ENCODE measurements at regions not wholly inside any gene's neighbourhood (a gene's known extent, or its start where the extent isn't known, plus 50 kb on each side); places are given as distances from the start of the nearest gene placed in this dataset.

GRCh38 chr5:142421621-142422397, 97.0 kb upstream of the SPRY4 start:
- DNase-seq (no peak), ATAC-seq (no peak)
- peaks cover 37% of the 10 kb centered on the region for H3K4me1 Mint-ChIP-seq
- CTCF ChIA-PET = interaction anchor here (1.0 to 1.3 kb wide), 2 partner anchors 13 to 295 kb away, joined by 4 to 5 read pairs; no protein-coding TSS in a partner anchor
- no peaks in the 10 kb centered on the region for H3K27me3 Mint-ChIP-seq
- POLR2A ChIA-PET = interaction anchor here (0.7 kb wide), 1 partner anchor 461 kb away, joined by 5 read pairs; no protein-coding TSS in a partner anchor
- no peak overlapping the region for H3K4me3 Mint-ChIP-seq
- H3K36me3 Mint-ChIP-seq (ENCODE audit: low read depth) = no peaks in the 10 kb centered on the region
- H3K9me3 Mint-ChIP-seq (ENCODE audit: low read depth) = no peaks in the 10 kb centered on the region
- intact Hi-C loops (cut with DNase I, micrococcal nuclease) = no loop called here
- H3K27ac Mint-ChIP-seq = no peak overlapping the region

DNA sequence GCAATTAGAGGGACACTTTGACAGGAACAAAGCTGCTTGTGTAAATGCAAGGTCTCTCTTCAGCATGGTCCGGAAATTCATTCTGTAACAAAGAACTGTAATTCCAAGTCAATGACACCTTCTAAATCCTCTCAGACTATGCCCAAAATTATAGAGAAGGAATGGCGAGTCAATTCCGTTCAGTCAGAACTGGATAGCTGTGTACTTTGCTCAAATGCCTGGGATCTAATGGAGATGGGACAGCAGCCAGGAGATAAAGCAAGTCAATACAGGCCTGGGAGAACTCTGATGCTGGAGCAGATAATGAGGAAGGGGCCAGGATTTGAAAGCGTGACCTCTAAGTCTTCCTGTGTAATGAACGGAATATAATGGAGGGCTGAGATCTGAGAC, 96.4 kb upstream of the SPRY4 start:
- Mint-ChIP-seq H3K4me1 (peaks cover 31% of the 10 kb centered on the region), H3K27ac (no peak overlapping the region), H3K9me3 (ENCODE audit: low read depth) (no peaks in the 10 kb centered on the region), H3K4me3 (no peak overlapping the region), H3K27me3 (no peaks in the 10 kb centered on the region), H3K36me3 (ENCODE audit: low read depth) (no peaks in the 10 kb centered on the region)
- ChIA-PET POLR2A (interaction anchor here (0.8 kb wide), 1 partner anchor 12 kb away, joined by 3 read pairs; no protein-coding TSS in a partner anchor), CTCF (interaction anchor here (2.8 kb wide), 1 partner anchor 20 kb away, joined by 13 read pairs; no protein-coding TSS in a partner anchor)
- DNase-seq (no peak), ATAC-seq (no peak)
- intact Hi-C loops (cut with DNase I, micrococcal nuclease) = no loop called here

DNA sequence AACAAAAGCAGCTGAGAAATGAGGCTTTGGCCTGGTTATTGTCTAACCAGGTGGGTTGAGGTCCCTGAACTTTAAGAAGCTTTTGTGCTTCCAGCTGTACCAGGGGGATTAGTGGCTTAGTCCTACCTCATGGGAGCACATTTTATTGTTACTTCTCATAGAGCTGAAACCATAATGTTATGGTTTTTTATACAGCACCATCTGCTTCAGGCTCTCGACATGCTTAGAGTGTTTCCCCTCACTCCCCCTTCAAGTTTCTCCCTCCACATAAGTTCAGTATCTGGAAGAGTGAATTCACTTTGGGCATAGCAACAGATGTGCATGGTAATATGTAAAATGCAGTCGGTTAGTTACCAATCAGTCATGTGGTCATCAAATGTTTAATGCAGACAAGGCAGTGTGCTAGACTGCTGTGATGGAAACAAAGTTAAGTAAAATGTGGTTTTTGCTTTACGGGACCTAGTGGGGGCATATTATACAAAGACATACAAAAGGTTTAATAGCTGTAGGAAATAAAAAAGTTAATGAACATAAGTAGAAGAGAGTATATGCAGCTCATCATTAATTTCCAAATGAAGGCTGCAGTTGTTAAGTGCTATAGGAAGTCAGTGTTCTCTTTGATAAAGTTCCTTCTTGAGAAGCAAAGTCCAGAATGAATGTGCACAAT, 95.9 kb upstream of the SPRY4 start:
- Mint-ChIP-seq H3K4me3 (no peak overlapping the region), H3K36me3 (ENCODE audit: low read depth) (no peaks in the 10 kb centered on the region), H3K27me3 (no peaks in the 10 kb centered on the region), H3K27ac (no peak overlapping the region), H3K9me3 (ENCODE audit: low read depth) (no peaks in the 10 kb centered on the region), H3K4me1 (peaks cover 26% of the 10 kb centered on the region)
- DNase-seq = no peak
- no peak for ATAC-seq
- POLR2A ChIA-PET = interaction anchor here (0.7 to 0.8 kb wide), 2 partner anchors 12 to 273 kb away, joined by 3 to 4 read pairs; no protein-coding TSS in a partner anchor
- CTCF ChIA-PET = interaction anchor here (1.3 to 2.8 kb wide), 2 partner anchors 19 to 86 kb away, joined by 3 to 13 read pairs; no protein-coding TSS in a partner anchor
- intact Hi-C loops (cut with DNase I, micrococcal nuclease) = no loop called here

- Mint-ChIP-seq H3K4me3 (no peak overlapping the region), H3K36me3 (ENCODE audit: low read depth) (no peaks in the 10 kb centered on the region), H3K4me1 (no peaks in the 10 kb centered on the region), H3K9me3 (ENCODE audit: low read depth) (no peaks in the 10 kb centered on the region), H3K27ac (no peak overlapping the region), H3K27me3 (no peaks in the 10 kb centered on the region)
- intact Hi-C loops (cut with DNase I, micrococcal nuclease) = no loop called here
- ChIA-PET POLR2A (no interaction called here), CTCF (no interaction called here)
- DNase-seq = no peak
- ATAC-seq = no peak
These were observed 87.8 kb upstream of the SPRY4 start for GRCh38 chr5:142412581-142412980.

- ChIA-PET CTCF (no interaction called here), POLR2A (no interaction called here)
- Mint-ChIP-seq H3K4me1 (no peaks in the 10 kb centered on the region), H3K36me3 (ENCODE audit: low read depth) (no peaks in the 10 kb centered on the region), H3K27me3 (no peaks in the 10 kb centered on the region), H3K9me3 (ENCODE audit: low read depth) (no peaks in the 10 kb centered on the region), H3K4me3 (no peak overlapping the region), H3K27ac (no peak overlapping the region)
- no peak for ATAC-seq
- no peak for DNase-seq
- intact Hi-C loops (cut with DNase I, micrococcal nuclease) = no loop called here
These were observed 87.0 kb upstream of the SPRY4 start for GRCh38 chr5:142411656-142412425.

- no peak overlapping the region for H3K4me3 Mint-ChIP-seq
- ChIA-PET POLR2A (no interaction called here), CTCF (no interaction called here)
- no peak for DNase-seq
- H3K27ac Mint-ChIP-seq = no peak overlapping the region
- no peak for ATAC-seq
- H3K4me1 Mint-ChIP-seq = no peaks in the 10 kb centered on the region
- H3K36me3 Mint-ChIP-seq (ENCODE audit: low read depth) = no peaks in the 10 kb centered on the region
- no peaks in the 10 kb centered on the region for H3K9me3 Mint-ChIP-seq (ENCODE audit: low read depth)
- H3K27me3 Mint-ChIP-seq = no peaks in the 10 kb centered on the region
- intact Hi-C loops (cut with DNase I, micrococcal nuclease) = no loop called here
These were observed 86.3 kb upstream of the SPRY4 start for GRCh38 chr5:142411103-142411502.

- ChIA-PET CTCF (interaction anchor here (0.7 to 0.8 kb wide), 2 partner anchors 14 to 57 kb away, joined by 3 to 4 read pairs; no protein-coding TSS in a partner anchor), POLR2A (no interaction called here)
- no peak for ATAC-seq
- no peak for DNase-seq
- H3K9me3 Mint-ChIP-seq (ENCODE audit: low read depth) = no peaks in the 10 kb centered on the region
- H3K27me3 Mint-ChIP-seq = no peaks in the 10 kb centered on the region
- intact Hi-C loops (cut with DNase I, micrococcal nuclease) = no loop called here
- H3K36me3 Mint-ChIP-seq (ENCODE audit: low read depth) = no peaks in the 10 kb centered on the region
- no peaks in the 10 kb centered on the region for H3K4me1 Mint-ChIP-seq
- H3K4me3 Mint-ChIP-seq = no peak overlapping the region
- H3K27ac Mint-ChIP-seq = no peak overlapping the region
These were observed 84.2 kb upstream of the SPRY4 start for GRCh38 chr5:142408981-142409481.

- H3K4me3 Mint-ChIP-seq = no peak overlapping the region
- no peaks in the 10 kb centered on the region for H3K36me3 Mint-ChIP-seq (ENCODE audit: low read depth)
- intact Hi-C loops (cut with DNase I, micrococcal nuclease) = no loop called here
- no peak for DNase-seq
- ATAC-seq = no peak
- ChIA-PET POLR2A (no interaction called here), CTCF (interaction anchor here (0.7 to 0.8 kb wide), 2 partner anchors 14 to 56 kb away, joined by 3 to 4 read pairs; no protein-coding TSS in a partner anchor)
- no peaks in the 10 kb centered on the region for H3K27me3 Mint-ChIP-seq
- H3K27ac Mint-ChIP-seq = no peak overlapping the region
- H3K4me1 Mint-ChIP-seq = no peaks in the 10 kb centered on the region
- H3K9me3 Mint-ChIP-seq (ENCODE audit: low read depth) = no peaks in the 10 kb centered on the region
These were observed 83.7 kb upstream of the SPRY4 start for GRCh38 chr5:142408536-142408935.

DNA sequence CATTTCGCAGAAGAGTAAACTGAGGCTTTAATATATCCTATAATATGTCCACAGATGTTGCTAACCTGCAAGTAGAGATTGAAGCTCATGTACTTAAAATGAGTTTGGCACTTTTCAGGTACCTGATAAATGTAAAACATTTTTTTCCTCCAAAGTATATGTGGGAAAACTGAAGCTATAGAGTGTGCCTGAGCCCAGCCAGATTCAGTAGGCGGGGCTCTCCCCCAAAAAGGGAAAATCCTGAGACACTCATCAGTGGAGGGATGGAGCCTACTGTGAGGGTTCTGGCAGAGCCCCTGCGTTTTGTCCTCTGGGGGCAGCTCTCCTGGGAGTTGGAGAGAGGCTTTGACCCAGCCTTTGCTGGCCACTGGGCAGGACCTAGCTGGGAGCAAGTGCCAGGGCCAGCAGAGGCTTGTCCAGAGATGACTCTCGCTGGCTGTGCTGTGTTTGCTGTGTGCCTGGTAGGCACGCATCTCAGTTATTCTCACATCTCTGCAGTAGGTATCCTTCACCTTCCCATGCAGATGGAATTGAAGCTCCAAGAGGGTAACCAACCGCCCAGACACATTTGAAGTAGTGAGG, 81.1 kb upstream of the SPRY4 start:
- CTCF ChIA-PET = no interaction called here
- DNase-seq = no peak
- ATAC-seq = no peak
- intact Hi-C loops (cut with DNase I, micrococcal nuclease) = no loop called here
- H3K36me3 Mint-ChIP-seq (ENCODE audit: low read depth) = no peaks in the 10 kb centered on the region
- H3K27me3 Mint-ChIP-seq = no peaks in the 10 kb centered on the region
- no peaks in the 10 kb centered on the region for H3K9me3 Mint-ChIP-seq (ENCODE audit: low read depth)
- no peak overlapping the region for H3K27ac Mint-ChIP-seq
- H3K4me3 Mint-ChIP-seq = no peak overlapping the region
- no peaks in the 10 kb centered on the region for H3K4me1 Mint-ChIP-seq
- POLR2A ChIA-PET = no interaction called here

- CTCF ChIA-PET = interaction anchor here (0.6 kb wide), 1 partner anchor 91 kb away, joined by 3 read pairs; no protein-coding TSS in a partner anchor
- H3K27ac Mint-ChIP-seq = no peak overlapping the region
These were observed 80.2 kb upstream of the SPRY4 start for GRCh38 chr5:142405023-142405422.

DNA sequence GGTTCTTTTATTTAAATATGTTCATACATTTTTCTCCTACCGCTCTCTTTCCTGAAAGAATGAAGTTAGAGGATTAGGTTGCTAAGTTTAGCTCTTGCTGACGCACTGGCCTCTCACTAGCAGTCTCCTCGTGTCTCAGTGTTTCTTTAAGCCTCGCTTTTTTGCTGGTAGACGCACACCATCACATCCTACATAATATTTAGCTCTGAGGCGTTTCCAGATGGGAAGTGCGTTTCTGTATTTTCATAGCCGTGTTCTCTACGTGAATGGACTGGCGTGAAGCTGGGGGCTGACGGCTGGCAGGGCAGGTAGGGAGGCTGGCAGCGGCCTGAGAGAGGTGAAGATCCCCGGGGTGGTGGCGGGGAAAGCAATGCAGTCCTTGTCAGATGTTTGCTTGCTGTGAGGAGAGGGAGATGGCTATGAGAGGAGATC, 79.2 kb upstream of the SPRY4 start:
- ATAC-seq = no peak
- H3K9me3 Mint-ChIP-seq (ENCODE audit: low read depth) = no peaks in the 10 kb centered on the region
- H3K27me3 Mint-ChIP-seq = no peaks in the 10 kb centered on the region
- H3K36me3 Mint-ChIP-seq (ENCODE audit: low read depth) = no peaks in the 10 kb centered on the region
- no peak for DNase-seq
- ChIA-PET CTCF (interaction anchor here (0.7 kb wide), 1 partner anchor 485 kb away, joined by 3 read pairs; no protein-coding TSS in a partner anchor), POLR2A (no interaction called here)
- no peak overlapping the region for H3K27ac Mint-ChIP-seq
- no peak overlapping the region for H3K4me3 Mint-ChIP-seq
- no peaks in the 10 kb centered on the region for H3K4me1 Mint-ChIP-seq
- intact Hi-C loops (cut with DNase I, micrococcal nuclease) = no loop called here

More at GRCh38 chr5:142405023-142405422, 80.2 kb upstream of the SPRY4 start:
- DNase-seq = no peak
- H3K4me1 Mint-ChIP-seq = no peaks in the 10 kb centered on the region
- H3K9me3 Mint-ChIP-seq (ENCODE audit: low read depth) = no peaks in the 10 kb centered on the region
- intact Hi-C loops (cut with DNase I, micrococcal nuclease) = no loop called here
- H3K4me3 Mint-ChIP-seq = no peak overlapping the region
- H3K27me3 Mint-ChIP-seq = no peaks in the 10 kb centered on the region
- H3K36me3 Mint-ChIP-seq (ENCODE audit: low read depth) = no peaks in the 10 kb centered on the region
- no peak for ATAC-seq
- POLR2A ChIA-PET = no interaction called here
